ENCODE measurements at regions not wholly inside any gene's neighbourhood (a gene's known extent, or its start where the extent isn't known, plus 50 kb on each side); places are given as distances from the start of the nearest gene placed in this dataset.
A peak's percentile ranks its signal among the peaks of the same experiment; 100 is the strongest.

- peaks cover 25% of the 10 kb centered on the region for H3K27me3 ChIP-seq (ENCODE audit: control insufficient read depth, insufficient read depth, low read length)
- no peaks in the 10 kb centered on the region for H3K36me3 ChIP-seq (ENCODE audit: control insufficient read depth, insufficient read depth, low read length)
- no peak for DNase-seq
- no peak overlapping the region for H3K4me3 ChIP-seq (ENCODE audit: low read length)
- 74% methylated on average over 7 of the region's 16 CpGs for WGBS (ENCODE audit: insufficient coverage)
- H3K4me1 ChIP-seq (ENCODE audit: control insufficient read depth, insufficient read depth, low read length): peaks cover 60% of the 10 kb centered on the region
- no peaks in the 10 kb centered on the region for H3K9me3 ChIP-seq (replicated peaks; ENCODE audit: control insufficient read depth, low read depth, low read length)
- no peak overlapping the region for H3K27ac ChIP-seq (ENCODE audit: low read length)
Measured at GRCh38 chr6:33858804-33859505, 55.2 kb upstream of the MLN start.

- H3K4me1 ChIP-seq (ENCODE audit: control insufficient read depth, insufficient read depth, low read length): peaks cover 60% of the 10 kb centered on the region
- no peaks in the 10 kb centered on the region for H3K9me3 ChIP-seq (replicated peaks; ENCODE audit: control insufficient read depth, low read depth, low read length)
- H3K4me3 ChIP-seq (ENCODE audit: low read length): no peak overlapping the region
- peaks cover 25% of the 10 kb centered on the region for H3K27me3 ChIP-seq (ENCODE audit: control insufficient read depth, insufficient read depth, low read length)
- no peaks in the 10 kb centered on the region for H3K36me3 ChIP-seq (ENCODE audit: control insufficient read depth, insufficient read depth, low read length)
- no peak overlapping the region for H3K27ac ChIP-seq (ENCODE audit: low read length)
- no peak for DNase-seq
- 93% methylated on average over 2 of the region's 7 CpGs for WGBS (ENCODE audit: insufficient coverage)
Measured at GRCh38 chr6:33857932-33858475, 54.2 kb upstream of the MLN start.

DNA sequence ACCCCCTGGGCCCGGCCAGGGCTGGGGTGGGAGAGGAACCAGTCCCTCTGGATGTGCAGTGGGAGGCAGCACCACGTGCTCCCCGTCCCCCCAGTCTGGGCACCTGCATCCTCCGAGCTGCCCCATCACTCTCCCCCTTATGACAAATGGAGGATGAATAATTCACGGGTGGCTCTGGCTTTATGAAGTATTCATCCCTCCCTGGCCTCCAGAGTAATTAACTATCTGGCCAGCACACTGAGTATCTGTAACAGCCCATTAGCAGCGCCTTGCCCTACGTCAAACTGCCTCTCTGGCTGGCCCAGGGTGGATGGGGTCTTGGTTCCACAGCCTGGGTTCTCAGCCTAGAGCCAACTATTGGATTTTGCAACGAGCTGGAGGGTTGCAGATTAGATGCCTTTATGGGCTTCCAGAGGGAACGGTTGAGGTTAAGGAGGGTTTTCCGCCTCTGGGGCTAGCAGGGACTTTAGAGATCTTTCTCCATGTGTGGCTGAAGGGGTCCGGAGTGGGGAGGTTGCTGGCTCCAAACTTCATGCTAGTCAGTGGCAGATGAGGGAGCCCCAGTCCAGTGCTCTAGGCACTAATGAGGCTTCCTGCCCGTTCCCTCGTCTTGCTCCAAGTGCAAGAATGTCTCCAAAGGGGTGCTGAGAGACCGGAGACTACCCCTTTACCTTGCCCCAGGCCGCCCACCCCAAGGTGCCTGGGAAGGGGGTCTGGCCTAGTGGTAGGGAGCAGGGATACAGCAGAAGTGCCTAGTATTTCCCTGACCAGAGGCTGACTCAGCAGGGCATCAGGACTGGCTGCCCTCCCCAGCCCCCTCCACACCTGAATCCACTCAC is 53.5 kb upstream of the MLN start:
- WGBS (ENCODE audit: insufficient coverage): 42% methylated on average over 4 of the region's 15 CpGs
- Histone ChIP-seq H3K4me1 (ENCODE audit: control insufficient read depth, insufficient read depth, low read length) (peaks cover 60% of the 10 kb centered on the region), H3K4me3 (ENCODE audit: low read length) (no peak overlapping the region), H3K36me3 (ENCODE audit: control insufficient read depth, insufficient read depth, low read length) (no peaks in the 10 kb centered on the region), H3K27ac (ENCODE audit: low read length) (no peak overlapping the region), H3K9me3 (replicated peaks; ENCODE audit: control insufficient read depth, low read depth, low read length) (no peaks in the 10 kb centered on the region), H3K27me3 (ENCODE audit: control insufficient read depth, insufficient read depth, low read length) (peaks cover 25% of the 10 kb centered on the region)
- DNase-seq: no peak

DNA sequence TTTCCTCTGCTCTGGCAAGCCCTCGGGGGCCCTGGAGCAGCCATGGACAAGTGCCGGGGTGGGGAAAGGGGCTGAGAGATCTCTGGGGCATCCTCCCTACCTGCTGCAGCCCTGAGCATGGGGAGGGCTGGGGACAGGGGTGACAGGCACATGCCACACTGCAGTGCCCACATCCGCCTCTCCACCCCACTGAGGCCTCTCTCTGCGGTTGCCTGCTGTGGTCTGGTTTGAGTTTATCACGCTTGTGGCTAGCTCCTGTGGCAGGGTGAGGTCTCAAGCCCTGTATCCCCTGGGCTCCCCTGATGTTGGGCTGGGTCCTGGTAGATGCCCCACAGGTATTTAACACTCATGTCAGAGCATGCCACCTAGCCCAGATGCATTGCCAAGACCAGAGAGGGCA is 52.9 kb upstream of the MLN start:
- no peaks in the 10 kb centered on the region for H3K9me3 ChIP-seq (replicated peaks; ENCODE audit: control insufficient read depth, low read depth, low read length)
- H3K36me3 ChIP-seq (ENCODE audit: control insufficient read depth, insufficient read depth, low read length): no peaks in the 10 kb centered on the region
- 81% methylated on average over 4 of the region's 5 CpGs for WGBS (ENCODE audit: insufficient coverage)
- no peak for DNase-seq
- H3K27me3 ChIP-seq (ENCODE audit: control insufficient read depth, insufficient read depth, low read length): peaks cover 24% of the 10 kb centered on the region
- no peak overlapping the region for H3K4me3 ChIP-seq (ENCODE audit: low read length)
- no peak overlapping the region for H3K27ac ChIP-seq (ENCODE audit: low read length)
- peaks cover 57% of the 10 kb centered on the region for H3K4me1 ChIP-seq (ENCODE audit: control insufficient read depth, insufficient read depth, low read length)

- Histone ChIP-seq H3K36me3 (ENCODE audit: control insufficient read depth, insufficient read depth, low read length) (no peaks in the 10 kb centered on the region), H3K4me3 (ENCODE audit: low read length) (no peak overlapping the region), H3K4me1 (ENCODE audit: control insufficient read depth, insufficient read depth, low read length) (peaks cover 52% of the 10 kb centered on the region), H3K27me3 (ENCODE audit: control insufficient read depth, insufficient read depth, low read length) (peaks cover 24% of the 10 kb centered on the region), H3K27ac (ENCODE audit: low read length) (no peak overlapping the region), H3K9me3 (replicated peaks; ENCODE audit: control insufficient read depth, low read depth, low read length) (no peaks in the 10 kb centered on the region)
- DNase-seq: no peak
- 95% methylated on average over 3 of the region's 6 CpGs for WGBS (ENCODE audit: insufficient coverage)
Measured at GRCh38 chr6:33856031-33856590, 52.3 kb upstream of the MLN start.

DNA sequence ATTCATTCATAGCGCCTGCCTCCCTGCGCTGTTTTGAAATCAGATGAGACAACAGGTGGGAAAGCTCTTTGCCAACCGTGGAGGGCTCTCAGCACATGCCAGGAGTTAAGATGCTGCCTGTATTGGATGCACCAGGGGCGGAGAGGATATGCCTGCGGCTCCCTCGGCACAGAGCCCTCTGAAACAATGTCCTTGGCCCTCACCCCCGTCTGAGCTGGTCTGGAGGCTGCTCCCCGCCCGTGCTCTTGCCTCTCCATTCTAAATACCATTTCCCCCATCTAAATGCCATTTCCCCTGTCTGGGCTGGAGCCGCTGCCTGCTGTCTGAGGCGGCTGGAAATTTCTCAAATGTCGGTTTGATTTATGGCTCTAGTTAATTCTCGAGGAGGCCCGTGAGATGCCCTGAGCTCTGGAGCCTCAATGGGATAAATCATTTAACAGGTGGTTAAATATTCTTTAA is 50.8 kb upstream of the MLN start:
- peaks cover 37% of the 10 kb centered on the region for H3K4me1 ChIP-seq (ENCODE audit: control insufficient read depth, insufficient read depth, low read length)
- H3K4me3 ChIP-seq (ENCODE audit: low read length): no peak overlapping the region
- WGBS (ENCODE audit: insufficient coverage): 22% methylated on average over 13 of the region's 14 CpGs
- no peaks in the 10 kb centered on the region for H3K9me3 ChIP-seq (replicated peaks; ENCODE audit: control insufficient read depth, low read depth, low read length)
- no peak overlapping the region for H3K27ac ChIP-seq (ENCODE audit: low read length)
- H3K36me3 ChIP-seq (ENCODE audit: control insufficient read depth, insufficient read depth, low read length): no peaks in the 10 kb centered on the region
- peak; percentile 72 for DNase-seq
- peaks cover 30% of the 10 kb centered on the region for H3K27me3 ChIP-seq (ENCODE audit: control insufficient read depth, insufficient read depth, low read length)

GRCh38 chr6:33853736-33854135 is 49.9 kb upstream of the MLN start:
- Histone ChIP-seq H3K36me3 (ENCODE audit: control insufficient read depth, insufficient read depth, low read length) (no peaks in the 10 kb centered on the region), H3K4me3 (ENCODE audit: low read length) (no peak overlapping the region), H3K27me3 (ENCODE audit: control insufficient read depth, insufficient read depth, low read length) (peaks cover 34% of the 10 kb centered on the region), H3K9me3 (replicated peaks; ENCODE audit: control insufficient read depth, low read depth, low read length) (no peaks in the 10 kb centered on the region), H3K4me1 (ENCODE audit: control insufficient read depth, insufficient read depth, low read length) (peaks cover 28% of the 10 kb centered on the region), H3K27ac (ENCODE audit: low read length) (no peak overlapping the region)
- WGBS (ENCODE audit: insufficient coverage): 90% methylated on average over 2 of the region's 3 CpGs
- DNase-seq: no peak
